ENCODE measurements at regions not wholly inside any gene's neighbourhood (a gene's known extent, or its start where the extent isn't known, plus 50 kb on each side); places are given as distances from the start of the nearest gene placed in this dataset.
"Not testable (repeated sequence)": the region's sequence is repeated elsewhere in the genome, so short reads cannot be mapped to it uniquely, and the experiment has no call there.

GRCh38 chr2:17057109-17058017 is 391.7 kb upstream of the CYRIA start:
- DNase-seq = no peak

- no peak for DNase-seq
These were observed 390.6 kb upstream of the CYRIA start for GRCh38 chr2:17056236-17056635.

DNA sequence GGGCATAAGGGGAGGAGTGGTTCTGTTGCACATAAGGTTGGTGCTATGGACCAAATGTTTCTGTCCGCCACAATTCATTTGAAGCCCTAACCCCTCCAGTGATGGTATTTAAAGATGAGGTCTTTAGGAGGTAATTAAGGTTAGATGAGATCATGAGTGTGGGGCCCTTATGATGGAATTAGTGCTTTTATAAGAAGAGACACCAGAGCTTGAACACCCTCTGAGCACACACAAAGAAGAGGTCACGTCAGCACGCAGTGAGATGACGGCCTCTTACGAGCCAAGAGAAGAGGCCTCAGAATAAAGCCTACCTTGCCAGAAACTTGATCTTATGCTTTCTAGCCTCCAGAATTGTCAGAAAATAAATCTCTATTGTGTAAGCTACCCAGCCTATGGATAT is 386.4 kb upstream of the CYRIA start:
- no peak for DNase-seq

DNA sequence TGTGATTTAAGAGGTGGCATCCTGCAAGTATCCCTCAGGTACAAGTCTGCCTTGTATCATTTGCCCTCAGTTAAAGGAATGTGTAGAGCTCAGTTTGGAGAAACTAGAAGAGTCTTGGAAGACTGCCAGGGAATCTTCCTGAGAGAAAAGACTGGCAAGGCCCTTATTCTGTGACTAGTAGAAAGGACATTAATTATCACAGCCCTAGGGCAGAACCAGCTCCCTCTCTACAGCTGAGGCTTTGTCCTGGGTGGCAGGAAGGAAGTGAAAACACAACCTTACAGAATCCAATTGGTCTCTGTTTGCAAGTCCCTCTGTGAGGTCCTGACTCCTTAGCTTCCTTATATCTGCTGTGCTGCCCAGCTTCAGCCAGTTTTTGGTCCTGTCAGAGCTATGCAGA is 385.9 kb upstream of the CYRIA start:
- DNase-seq = no peak

- no peak for DNase-seq
These were observed 377.5 kb upstream of the CYRIA start for GRCh38 chr2:17043173-17043572.

DNA sequence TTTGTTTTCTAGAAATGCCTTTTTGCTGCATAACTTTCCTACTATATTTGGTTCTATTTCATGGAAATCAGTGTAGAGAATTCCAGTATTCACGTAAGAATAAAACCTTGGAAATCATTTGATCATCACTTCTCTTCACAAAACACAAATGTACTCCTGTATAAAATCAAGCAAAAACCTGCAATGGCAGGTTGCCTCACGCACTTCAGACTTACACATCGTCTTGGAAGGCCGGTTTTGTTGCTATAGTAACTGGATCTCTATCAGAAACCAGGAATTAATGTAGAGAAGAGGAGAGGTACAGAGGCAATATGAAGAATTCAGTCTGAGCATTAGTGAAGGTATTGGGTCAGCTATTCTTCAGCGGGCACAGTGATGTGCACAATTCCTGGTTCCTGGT is 370.7 kb upstream of the CYRIA start:
- no peak for DNase-seq

DNA sequence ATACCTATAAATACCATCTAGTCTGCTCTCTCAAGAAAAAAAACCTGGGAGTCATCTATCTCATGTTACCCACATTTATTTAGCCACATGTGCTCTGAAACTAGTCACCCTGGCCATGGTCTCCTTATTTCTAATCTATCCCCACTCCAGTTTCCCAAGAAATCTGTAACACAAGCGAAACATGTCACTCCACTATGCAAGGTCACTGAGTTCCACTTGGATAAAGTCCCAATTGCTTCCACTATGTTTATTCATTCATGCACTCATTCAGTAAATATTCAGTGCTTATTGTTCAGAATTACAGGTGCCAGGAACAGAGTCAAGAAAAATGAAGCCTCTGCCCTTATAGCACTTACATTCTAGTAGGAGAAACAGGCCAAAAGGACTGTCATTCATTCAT is 369.4 kb upstream of the CYRIA start:
- DNase-seq = no peak

GRCh38 chr2:17030047-17030446 is 364.4 kb upstream of the CYRIA start:
- DNase-seq = no peak

DNA sequence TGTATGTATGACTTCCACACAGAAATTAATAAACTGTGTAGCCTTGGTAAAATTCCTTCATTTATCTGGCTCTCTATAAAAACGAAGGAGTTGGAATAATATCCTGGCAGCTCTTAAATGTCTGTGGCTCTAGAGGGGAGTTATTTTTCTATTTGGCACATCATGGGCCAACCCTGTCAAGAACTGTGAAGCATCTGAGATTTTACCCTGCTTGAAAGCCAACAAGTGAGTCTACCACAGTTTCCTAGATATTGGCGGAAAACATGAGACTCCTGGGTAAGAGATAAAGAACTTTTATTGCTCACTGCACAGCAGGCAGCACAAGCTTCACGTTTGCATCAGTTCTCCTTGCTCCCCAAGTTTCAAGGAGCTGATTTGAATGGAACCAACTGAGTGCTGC is 346.7 kb upstream of the CYRIA start:
- no peak for DNase-seq

GRCh38 chr2:17010104-17010503 is 344.5 kb upstream of the CYRIA start:
- no peak for DNase-seq

DNA sequence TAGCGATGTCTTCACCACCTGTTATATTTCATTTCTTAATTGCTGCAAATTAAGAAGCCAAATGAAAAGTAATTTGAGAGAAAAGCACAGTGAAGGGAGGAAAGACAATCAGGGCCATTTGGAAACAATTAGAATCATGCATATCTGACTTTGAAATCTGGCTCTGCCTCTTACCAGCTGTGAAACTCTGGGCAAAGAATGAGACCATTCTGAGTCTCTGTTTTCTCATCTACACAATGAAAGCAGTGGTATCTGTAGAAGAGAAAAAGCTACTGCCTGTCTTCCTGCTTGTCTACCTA is 334.5 kb upstream of the CYRIA start:
- DNase-seq = no peak

GRCh38 chr2:16999347-17000183 is 333.9 kb upstream of the CYRIA start:
- DNase-seq = no peak

- DNase-seq = no peak
These were observed 312.7 kb upstream of the CYRIA start for GRCh38 chr2:16978301-16978700.

- no peak for DNase-seq
These were observed 309.1 kb upstream of the CYRIA start for GRCh38 chr2:16974688-16975087.

DNA sequence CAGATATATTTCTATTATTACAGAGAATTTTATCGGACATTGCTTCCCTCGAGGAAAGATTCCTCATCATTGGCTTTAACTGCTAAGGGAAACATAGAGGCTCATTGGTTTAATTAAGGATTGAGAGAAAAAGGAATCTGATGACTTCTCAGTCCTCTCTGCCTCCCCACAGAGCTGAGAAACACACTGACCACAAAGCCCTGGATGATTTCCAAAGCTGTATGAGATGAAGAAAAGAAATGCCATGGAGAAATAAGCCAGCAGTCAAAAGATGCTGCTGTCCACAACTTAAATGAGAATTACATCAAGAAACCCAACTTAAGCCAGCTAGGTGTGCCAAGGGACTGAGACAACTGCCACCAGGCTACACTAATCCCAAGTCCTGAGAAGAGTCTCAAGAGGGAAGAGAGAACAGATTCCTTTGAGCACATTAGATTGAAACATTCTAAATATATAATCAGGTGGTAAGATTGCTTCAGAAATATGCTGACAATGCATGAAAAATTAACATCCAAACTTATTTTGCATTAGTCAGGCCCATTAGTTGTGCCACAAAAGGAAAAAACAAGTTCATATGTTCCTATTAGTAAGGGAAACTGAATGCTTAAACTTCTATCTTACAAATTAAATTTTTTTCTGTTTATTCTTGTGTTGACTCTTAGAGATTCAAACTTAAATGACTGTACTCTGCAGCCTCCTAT is 308.1 kb upstream of the CYRIA start:
- DNase-seq = no peak

GRCh38 chr2:16972276-16972675 is 306.6 kb upstream of the CYRIA start:
- no peak for DNase-seq

- DNase-seq = no peak
These were observed 306.1 kb upstream of the CYRIA start for GRCh38 chr2:16971722-16972234.

DNA sequence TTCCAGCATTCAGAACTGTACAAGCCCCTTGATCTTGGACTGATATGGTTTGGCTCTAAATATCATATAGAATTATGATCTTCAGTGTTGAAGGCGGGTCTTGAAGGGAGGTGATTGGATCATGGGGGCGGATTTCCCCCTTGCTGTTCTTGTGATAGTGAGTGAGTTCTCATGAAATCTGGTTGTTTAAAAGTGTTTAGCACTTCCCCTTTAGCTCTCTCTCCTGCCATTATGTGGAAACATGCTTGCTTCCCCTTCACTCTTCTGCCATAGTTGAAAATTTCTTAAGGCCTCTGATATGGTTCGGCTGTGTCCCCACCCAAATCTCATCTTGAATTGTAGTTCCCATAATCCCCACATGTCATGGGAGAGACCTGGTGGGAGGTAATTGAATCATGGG is 305.3 kb upstream of the CYRIA start:
- DNase-seq = not testable (repeated sequence)

GRCh38 chr2:16962505-16962904 is 296.9 kb upstream of the CYRIA start:
- no peak for DNase-seq

DNA sequence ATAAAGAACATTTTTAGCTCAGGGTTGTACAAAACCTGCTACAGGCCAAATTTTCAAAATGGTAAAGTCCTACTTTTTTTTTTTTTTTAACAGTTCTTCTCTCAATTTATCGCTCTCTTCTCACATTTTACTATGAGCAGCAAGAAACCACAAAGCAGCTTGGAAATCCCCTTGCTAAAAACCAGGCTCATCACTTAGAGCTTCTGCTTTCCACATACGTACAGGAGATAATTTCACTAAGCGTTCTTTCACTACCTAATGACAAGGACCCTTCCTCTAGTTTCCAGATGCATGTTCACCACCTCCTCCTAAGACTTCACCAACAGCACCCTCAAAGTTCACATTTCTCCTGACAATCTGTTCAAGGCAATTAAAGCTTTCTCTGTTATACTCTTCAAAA is 294.9 kb upstream of the CYRIA start:
- no peak for DNase-seq

- no peak for DNase-seq
These were observed 292.6 kb upstream of the CYRIA start for GRCh38 chr2:16958266-16958665.

DNA sequence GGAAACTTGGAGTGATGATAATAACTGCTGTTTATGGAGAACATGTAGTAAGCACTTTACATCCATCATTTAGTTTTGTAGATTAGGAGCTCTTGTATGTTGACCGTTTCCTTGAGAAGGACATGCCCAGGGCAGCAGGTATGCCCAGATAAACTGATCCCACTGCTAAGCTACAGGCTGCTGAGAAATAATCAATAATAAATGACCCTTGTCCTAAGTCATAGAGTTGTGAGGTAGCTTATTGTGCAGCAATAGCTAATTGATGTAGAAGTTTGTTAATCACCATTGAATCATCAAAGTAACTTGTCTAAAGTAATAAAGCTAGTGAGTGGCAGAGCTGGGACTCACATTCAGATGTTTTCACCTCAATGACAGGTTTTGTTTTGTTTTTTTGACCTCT is 287.2 kb upstream of the CYRIA start:
- no peak for DNase-seq

- no peak for DNase-seq
These were observed 286.7 kb upstream of the CYRIA start for GRCh38 chr2:16952368-16952767.

DNA sequence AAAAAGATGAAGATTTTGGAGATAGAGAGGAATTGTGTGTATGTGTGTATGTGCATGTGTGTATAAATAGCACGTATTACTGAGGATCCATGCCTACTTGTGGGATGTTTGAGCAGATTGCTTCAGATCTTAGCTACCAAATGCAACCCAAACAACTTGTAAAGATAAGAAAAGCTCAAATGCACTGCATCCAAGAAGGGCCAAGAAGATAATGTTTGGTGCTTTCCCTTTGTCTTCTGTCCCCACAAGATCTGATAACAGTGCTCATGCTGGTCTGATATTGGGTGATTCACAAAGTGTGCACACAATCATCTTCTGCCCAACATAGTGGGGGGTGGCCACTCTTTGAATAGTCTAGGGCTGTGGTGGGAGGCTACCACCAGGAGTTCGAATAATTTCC is 284.8 kb upstream of the CYRIA start:
- no peak for DNase-seq
